ENCODE measurements at regions not wholly inside any gene's neighbourhood (a gene's known extent, or its start where the extent isn't known, plus 50 kb on each side); places are given as distances from the start of the nearest gene placed in this dataset.
A peak's percentile ranks its signal among the peaks of the same experiment; 100 is the strongest.

- no peak for DNase-seq
Observed at GRCh38 chr17:77755410-77755963, 203.0 kb upstream of the TNRC6C start.

- no peak for DNase-seq
Observed at GRCh38 chr17:77756028-77756427, 202.5 kb upstream of the TNRC6C start.

DNA sequence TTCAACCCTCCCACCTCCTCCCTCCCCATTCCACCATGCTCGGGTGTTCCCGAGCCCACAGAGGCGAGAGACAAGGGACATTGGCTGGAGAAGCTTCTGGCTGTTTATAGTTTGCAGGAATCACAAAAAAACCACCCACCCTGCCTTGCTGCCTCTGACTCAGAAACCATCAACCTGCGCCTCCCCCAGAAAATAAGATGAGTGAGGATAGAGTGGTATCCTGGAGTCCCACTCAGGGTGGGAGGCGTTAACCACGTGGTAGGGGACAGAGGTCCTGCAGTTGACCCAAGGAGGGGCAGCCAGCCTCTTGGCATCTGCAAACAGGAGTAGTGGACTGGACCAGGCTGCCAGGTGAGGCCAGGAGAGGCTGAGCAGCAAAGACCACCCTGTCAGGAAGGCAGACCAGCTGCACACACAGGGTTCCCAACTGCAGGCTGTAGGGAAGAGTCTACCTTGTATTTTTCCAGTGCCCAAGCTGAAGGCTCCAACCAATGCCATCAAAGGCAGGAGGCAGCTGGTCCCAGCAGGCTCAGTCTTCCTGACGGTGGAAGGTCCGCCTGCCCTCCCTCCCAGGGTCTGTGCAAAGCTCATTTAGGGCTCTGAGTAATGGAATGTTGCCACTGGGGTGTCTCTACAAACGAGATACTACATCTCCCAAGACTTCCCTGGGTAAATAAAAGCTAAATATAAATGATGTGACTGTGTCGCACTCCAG, 201.5 kb upstream of the TNRC6C start:
- DNase-seq: no peak

GRCh38 chr17:77757561-77757898, 201.0 kb upstream of the TNRC6C start:
- no peak for DNase-seq

DNA sequence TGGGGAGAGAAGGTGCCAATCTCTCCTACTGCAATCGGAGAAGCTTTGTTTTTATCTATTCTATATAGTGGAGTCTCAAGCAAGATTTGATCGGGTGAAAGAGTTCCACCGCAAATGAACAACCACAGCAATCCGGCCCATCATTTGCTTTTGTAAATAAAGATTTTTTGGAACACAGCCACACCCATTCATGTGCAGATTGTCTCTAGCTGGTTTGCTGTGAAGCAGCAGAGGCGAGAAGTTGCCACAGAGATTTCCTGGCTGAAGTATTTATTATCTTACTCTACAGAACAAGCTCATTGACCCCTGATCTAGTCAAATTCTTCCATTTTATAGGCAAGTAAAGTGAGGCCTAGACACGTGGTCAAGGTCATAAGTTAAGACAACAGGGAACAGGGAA, 195.5 kb upstream of the TNRC6C start:
- DNase-seq: no peak

DNA sequence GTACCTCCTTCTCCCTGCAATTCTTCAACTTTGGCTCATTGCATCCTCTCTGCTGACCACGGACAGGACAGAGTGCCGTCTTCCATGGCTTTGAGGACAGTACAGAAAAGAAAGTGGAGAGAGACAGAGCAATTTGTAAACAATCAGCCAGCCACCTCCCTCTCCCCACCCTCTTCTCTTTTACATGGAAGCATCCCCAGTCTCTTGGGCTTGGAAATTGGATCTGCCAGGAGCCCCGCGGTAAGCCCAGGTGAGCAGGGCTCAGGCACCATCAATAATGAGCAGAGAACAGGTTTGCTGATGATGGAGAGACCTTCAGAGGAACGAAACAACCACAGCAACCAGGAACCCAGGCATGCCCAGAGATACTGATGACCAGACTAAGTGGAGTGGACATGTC, 194.9 kb upstream of the TNRC6C start:
- DNase-seq: no peak

DNA sequence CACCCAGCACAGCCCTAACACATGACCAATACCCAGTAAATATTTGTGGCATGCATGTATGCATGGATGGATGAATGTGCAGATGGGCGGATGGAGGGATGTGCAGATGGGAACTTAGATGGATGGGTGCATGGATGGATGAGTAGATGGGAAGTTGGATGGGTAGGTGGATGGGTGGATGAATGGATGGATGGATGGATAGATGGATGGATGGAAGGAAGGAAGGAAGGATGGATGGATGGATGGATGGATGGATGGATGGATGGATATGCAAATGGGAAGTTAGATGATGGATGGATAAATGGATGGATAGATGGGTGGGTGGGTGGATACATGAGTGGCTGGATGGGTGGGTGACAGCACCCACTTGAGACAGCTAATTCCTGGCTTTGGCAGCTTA, 193.2 kb upstream of the TNRC6C start:
- no peak for DNase-seq

DNA sequence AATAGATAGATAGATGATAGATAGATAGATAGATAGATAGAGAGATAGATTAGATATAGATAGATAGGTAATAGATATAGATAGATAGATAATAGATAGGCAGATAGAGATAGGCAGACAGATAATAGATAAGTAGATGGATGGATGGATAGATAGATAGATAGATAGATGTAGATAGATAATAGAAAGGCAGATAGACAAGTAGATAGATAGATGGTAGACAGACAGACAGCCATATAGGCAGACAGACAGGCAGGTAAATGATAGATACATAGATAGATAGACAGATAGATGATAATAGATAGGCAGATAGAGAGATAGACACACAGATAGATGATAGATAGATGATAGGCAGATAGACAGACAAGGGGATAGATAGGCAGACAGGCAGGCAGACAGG, 191.4 kb upstream of the TNRC6C start:
- no peak for DNase-seq

DNA sequence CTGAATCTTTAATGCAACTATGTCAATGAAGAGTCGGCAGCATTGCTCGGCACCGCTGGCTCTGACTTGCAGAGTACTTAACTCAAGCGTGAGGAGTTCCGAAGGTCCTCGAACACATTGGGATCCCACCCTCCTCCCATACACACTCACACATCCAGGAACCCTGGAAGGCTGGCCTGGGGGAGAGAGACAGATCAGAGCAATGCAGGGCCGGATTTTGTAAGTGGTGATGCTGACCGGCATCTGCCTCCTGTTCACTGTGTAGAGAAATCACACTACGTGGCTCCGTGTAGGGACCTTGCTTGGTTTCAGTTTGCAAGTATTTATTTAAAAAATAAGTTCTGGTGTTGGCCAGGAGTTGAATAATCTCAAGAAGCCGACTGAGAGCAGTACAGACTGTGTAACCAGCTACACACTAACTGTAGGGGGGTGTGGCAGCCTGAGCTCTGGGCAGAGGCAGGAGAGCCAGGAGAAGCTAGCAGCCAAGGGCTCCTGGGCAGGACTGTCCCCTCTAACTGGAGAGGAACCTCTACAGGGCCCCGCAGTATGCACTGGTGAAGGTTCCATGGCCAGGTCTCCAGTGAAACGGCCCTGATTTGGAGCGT, 190.2 kb upstream of the TNRC6C start:
- DNase-seq: no peak

GRCh38 chr17:77769215-77769614, 189.3 kb upstream of the TNRC6C start:
- DNase-seq: no peak

GRCh38 chr17:77769762-77770161, 188.7 kb upstream of the TNRC6C start:
- no peak for DNase-seq

DNA sequence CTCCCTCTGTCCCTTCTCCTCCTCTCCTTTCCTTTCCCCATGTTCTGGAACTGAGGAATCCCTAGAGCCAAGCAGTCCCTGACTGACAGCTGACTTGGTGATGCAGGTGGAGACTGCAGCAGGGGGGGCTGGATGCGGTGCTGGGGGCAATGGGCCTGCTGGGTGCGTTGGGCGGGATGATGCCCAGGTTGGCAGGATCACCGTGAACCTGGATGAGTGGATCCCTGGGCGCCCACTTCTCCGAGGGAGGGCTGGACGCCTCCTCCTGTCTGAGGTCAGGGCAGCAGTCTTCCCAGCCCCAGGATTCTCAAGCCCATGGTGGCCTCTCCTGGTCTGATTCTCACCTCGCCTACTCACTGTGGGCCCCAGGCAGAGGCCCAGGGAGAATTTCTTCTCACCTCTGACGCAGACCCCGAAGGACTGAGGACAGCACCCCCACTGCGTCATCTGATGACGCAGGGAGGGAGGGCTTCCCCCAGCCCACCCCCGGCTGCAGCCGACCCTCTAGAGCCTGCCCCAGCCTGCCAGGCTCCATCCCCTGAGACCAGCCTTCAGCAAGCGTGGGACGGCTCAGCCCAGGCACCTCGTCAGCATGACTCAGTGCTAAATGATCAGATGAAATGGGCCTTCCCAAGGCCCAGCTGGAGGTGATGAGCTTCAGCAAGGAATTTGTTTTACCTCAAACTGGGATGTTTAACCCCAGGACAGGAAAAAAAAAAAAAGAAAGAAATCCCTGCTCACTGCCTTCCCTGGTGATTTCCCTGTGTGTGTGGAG, 188.0 kb upstream of the TNRC6C start:
- no peak for DNase-seq

GRCh38 chr17:77771145-77771544, 187.4 kb upstream of the TNRC6C start:
- no peak for DNase-seq

- no peak for DNase-seq
Observed at GRCh38 chr17:77771587-77771986, 186.9 kb upstream of the TNRC6C start.

DNA sequence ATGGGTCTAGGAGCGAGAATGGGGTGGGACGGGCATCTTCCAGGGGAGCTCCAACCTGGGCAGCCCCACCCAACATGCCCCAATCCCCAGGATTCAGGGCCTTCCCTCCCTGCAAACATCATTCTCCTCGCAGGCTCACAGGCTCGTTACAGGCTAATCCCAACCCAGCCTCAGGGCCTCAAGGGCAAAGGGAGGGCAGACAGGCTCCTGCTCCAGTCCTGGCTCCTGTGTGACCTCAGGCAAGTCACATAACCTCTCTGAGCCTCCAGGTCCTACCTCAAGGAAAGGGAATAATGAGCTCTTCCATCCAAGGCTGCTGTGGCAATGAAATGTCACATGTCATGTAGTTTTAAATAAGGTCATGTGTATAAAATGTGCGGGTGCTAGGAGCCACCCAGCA, 186.5 kb upstream of the TNRC6C start:
- DNase-seq: no peak

- peak; percentile 36 to 61 (median 55) for DNase-seq
Observed at GRCh38 chr17:77772461-77772897, 186.0 kb upstream of the TNRC6C start.

DNA sequence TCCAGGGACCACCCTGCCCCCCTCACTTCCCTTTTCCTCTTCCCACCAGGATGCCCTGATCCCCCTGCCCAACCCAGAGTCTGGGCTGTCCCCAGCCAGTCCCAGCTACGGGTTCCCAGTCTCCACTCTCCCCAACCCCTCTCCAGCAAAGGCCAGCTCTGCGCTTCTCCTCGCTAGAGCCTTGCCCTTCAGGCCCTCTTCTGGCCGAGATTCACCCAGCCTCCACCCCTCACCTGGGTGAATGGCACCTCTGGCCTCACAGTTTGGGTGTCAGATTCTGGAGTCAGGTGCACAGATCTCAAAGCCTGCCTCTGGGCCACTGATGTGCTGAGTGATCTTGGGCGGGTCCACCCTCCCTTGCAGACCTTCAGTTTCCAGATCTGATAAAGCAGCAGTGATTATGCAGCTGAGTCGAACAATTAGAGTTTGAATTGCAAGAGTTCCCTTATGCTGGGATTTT, 185.6 kb upstream of the TNRC6C start:
- DNase-seq: no peak

- DNase-seq: no peak
Observed at GRCh38 chr17:77774182-77774581, 184.3 kb upstream of the TNRC6C start.

DNA sequence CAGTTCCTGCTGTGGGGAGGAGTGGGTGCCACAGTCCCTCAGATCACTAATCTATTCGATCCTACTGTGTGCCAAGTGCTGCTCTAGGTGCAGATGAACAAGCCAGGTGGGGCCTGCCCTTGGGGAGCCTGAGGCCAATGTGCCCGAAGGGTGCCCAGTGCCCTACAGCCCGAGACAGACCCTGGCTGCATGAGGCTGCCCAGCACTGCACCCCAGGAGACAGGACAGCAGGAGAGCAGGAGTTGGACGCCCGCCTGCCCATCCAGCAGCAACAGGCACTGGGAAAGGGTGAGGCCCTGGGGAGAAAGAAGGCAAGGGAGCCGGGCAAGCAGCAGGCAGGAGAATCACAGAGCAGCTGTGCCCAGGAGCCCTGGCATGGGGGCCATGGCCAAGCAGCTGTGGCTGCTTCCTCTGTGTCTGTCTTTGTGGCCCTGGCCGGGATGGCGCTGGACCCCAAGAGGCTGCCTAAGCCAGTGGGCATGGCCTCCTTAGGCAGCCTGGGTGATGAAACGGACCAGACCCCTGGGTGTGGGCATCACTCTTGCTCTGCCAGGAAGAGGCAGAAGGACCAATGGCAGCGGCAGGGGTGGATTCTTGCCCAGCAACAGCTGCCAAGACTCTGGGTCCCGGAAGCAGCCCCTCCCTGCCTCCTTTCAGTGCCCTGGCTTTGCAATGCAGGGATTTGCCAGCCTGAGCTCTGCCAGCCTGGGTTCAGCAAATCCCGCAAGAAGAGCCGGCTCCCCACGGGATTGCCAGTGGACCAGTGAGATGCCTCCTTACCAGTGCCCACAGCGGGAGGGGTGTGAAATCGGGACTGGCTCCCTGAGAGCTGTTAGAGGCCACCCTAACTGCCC, 179.6 kb upstream of the TNRC6C start:
- DNase-seq: no peak

DNA sequence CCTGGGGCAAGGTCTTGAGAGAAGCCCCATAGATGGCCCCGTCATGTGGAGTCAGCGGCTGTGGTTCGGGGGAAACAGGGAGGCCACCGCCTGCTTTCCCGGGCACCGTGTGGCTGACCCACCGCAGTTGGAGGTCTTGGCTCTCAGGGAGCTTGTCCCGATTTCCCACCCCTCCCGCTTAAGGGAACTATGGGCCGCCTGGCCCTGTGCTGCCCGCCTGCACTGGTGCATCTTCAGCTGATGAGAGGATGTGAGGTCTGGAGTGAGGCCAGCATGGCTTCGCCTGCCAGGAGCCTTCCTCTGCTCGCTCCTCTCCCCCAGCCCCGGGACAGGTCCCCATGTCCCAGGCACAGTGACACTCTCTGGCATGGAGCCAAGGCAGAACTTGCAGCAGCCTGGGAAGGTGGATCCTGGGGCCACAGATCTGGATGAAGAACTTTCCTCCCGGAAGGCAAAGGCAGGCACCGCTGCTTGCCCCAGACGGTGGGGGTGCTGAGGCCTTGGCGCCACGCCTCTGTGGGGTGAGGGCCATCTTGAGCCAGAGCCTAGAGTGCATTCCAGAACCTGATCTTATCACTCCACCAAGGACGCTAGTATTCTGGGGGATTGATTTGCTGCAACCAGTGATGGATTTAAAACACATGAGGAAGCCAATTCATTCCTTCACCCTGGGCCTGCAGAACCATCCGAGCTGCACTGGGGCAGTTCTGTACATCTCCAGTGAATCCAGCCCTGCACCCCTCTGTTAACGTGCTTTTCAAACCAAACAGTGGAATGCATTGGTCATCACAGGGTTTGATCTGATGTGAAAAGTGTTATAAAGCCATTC, 178.6 kb upstream of the TNRC6C start:
- no peak for DNase-seq

DNA sequence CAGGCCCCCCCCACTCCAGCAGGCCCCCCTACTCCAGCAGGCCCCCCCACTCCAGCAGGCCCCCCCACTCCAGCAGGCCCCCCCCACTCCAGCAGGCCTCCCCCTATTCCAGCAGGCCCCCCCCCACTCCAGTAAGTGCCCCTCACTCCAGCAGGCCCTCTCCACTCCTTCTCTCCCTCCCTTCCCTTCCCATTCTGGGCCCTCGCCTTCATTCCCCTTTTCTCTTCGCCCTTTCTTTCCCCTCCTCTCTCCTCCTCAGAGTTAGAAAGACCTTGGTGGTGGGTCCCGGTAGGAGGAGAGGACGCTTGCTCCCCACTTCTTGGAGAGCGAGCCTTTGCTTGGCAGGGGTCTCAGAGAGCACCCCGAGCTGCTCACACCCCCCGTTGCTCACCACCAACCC, 177.0 kb upstream of the TNRC6C start:
- no peak for DNase-seq

- DNase-seq: no peak
Observed at GRCh38 chr17:77782201-77782600, 176.3 kb upstream of the TNRC6C start.
